ENCODE measurements at regions not wholly inside any gene's neighbourhood (a gene's known extent, or its start where the extent isn't known, plus 50 kb on each side); places are given as distances from the start of the nearest gene placed in this dataset.
A peak's percentile ranks its signal among the peaks of the same experiment; 100 is the strongest.
"Not testable (repeated sequence)": the region's sequence is repeated elsewhere in the genome, so short reads cannot be mapped to it uniquely, and the experiment has no call there.

- peak overlapping the region; percentile 28; the same call in 1 of the 2 replicates for H2AFZ ChIP-seq (ENCODE audit: low read depth, low read length)
These were observed 59.2 kb upstream of the CD99 start for GRCh38 chrX:2631743-2632532.

GRCh38 chrX:2630935-2631742 lies 60.0 kb upstream of the CD99 start:
- H3K9ac ChIP-seq (ENCODE audit: low read length); H3K27me3 ChIP-seq (ENCODE audit: low read depth, low read length); H3K79me2 ChIP-seq (ENCODE audit: low read length); H3K9me3 ChIP-seq (ENCODE audit: insufficient read depth, low read length); H4K20me1 ChIP-seq (ENCODE audit: insufficient read depth, low read length): not testable (repeated sequence)
- Histone ChIP-seq H3K4me1 (ENCODE audit: low read length) (peaks cover 28% of the 10 kb centered on the region), H2AFZ (ENCODE audit: low read depth, low read length) (peak overlapping the region; percentile 29; the same call in 1 of the 2 replicates), H3K4me3 (ENCODE audit: low read length) (peak overlapping the region; percentile 57), H3K36me3 (replicated peaks; ENCODE audit: low read depth, low read length) (peaks cover 41% of the 10 kb centered on the region), H3K27ac (ENCODE audit: low read length) (peak overlapping the region; percentile 85), H3K4me2 (ENCODE audit: low read length) (peak overlapping the region; percentile 38; the same call in 1 of the 2 replicates)

More at GRCh38 chrX:2631743-2632532, 59.2 kb upstream of the CD99 start:
- no peak for TF ChIP-seq EZH2phosphoT487 (IDR thresholded peaks at IDR 0.05; ENCODE audit: low read depth)
- no peak for TF ChIP-seq CTCF (IDR thresholded peaks at IDR 0.05; ENCODE audit: low read depth, low read length)
- Histone ChIP-seq H3K9ac (ENCODE audit: low read length) (no peak overlapping the region; the same call in 1 of the 2 replicates), H3K36me3 (replicated peaks; ENCODE audit: low read depth, low read length) (peaks cover 33% of the 10 kb centered on the region), H3K9me3 (ENCODE audit: insufficient read depth, low read length) (0 out of 2 replicates have a peak, but pooled peaks cover 6% of the 10 kb centered on the region), H4K20me1 (ENCODE audit: insufficient read depth, low read length) (no peaks in the 10 kb centered on the region), H3K4me2 (ENCODE audit: low read length) (peak overlapping the region; percentile 23), H3K27ac (ENCODE audit: low read length) (peak overlapping the region; percentile 85), H3K4me1 (ENCODE audit: low read length) (peaks cover 28% of the 10 kb centered on the region), H3K4me3 (ENCODE audit: low read length) (peak overlapping the region; percentile 57; the same call in 1 of the 2 replicates), H3K79me2 (ENCODE audit: low read length) (no peaks in the 10 kb centered on the region), H3K27me3 (ENCODE audit: low read depth, low read length) (no peaks in the 10 kb centered on the region)

GRCh38 chrX:2630008-2630934 lies 60.8 kb upstream of the CD99 start:
- peaks cover 28% of the 10 kb centered on the region for H3K4me1 ChIP-seq (ENCODE audit: low read length)
- H4K20me1 ChIP-seq (ENCODE audit: insufficient read depth, low read length); H3K9me3 ChIP-seq (ENCODE audit: insufficient read depth, low read length); H3K79me2 ChIP-seq (ENCODE audit: low read length); H3K27me3 ChIP-seq (ENCODE audit: low read depth, low read length): not testable (repeated sequence)
- peak overlapping the region; percentile 26; the same call in 1 of the 2 replicates for H3K9ac ChIP-seq (ENCODE audit: low read length)
- peak overlapping the region; percentile 85 for H3K27ac ChIP-seq (ENCODE audit: low read length)
- H3K36me3 ChIP-seq (replicated peaks; ENCODE audit: low read depth, low read length), result peaks cover 44% of the 10 kb centered on the region
- H3K4me3 ChIP-seq (ENCODE audit: low read length), result peak overlapping the region; percentile 57
- H2AFZ ChIP-seq (ENCODE audit: low read depth, low read length), result peak overlapping the region; percentile 71
- H3K4me2 ChIP-seq (ENCODE audit: low read length), result peak overlapping the region; percentile 51

- peak overlapping the region; percentile 85 for H3K27ac ChIP-seq (ENCODE audit: low read length)
- TF ChIP-seq CTCF (IDR thresholded peaks at IDR 0.05; ENCODE audit: low read depth, low read length), result no peak
- no peak for TF ChIP-seq EZH2phosphoT487 (IDR thresholded peaks at IDR 0.05; ENCODE audit: low read depth)
These were observed 61.6 kb upstream of the CD99 start for GRCh38 chrX:2629316-2630007.

More at GRCh38 chrX:2629316-2630007, 61.6 kb upstream of the CD99 start:
- H3K4me3 ChIP-seq (ENCODE audit: low read length), result peak overlapping the region; percentile 57
- peaks cover 44% of the 10 kb centered on the region for H3K36me3 ChIP-seq (replicated peaks; ENCODE audit: low read depth, low read length)
- peak overlapping the region; percentile 26; the same call in 1 of the 2 replicates for H3K9ac ChIP-seq (ENCODE audit: low read length)
- H2AFZ ChIP-seq (ENCODE audit: low read depth, low read length), result peak overlapping the region; percentile 71
- no peaks in the 10 kb centered on the region for H3K79me2 ChIP-seq (ENCODE audit: low read length)
- no peaks in the 10 kb centered on the region for H4K20me1 ChIP-seq (ENCODE audit: insufficient read depth, low read length)
- peaks cover 28% of the 10 kb centered on the region for H3K4me1 ChIP-seq (ENCODE audit: low read length)
- H3K4me2 ChIP-seq (ENCODE audit: low read length), result peak overlapping the region; percentile 51
- 0 out of 2 replicates have a peak, but pooled peaks cover 6% of the 10 kb centered on the region for H3K9me3 ChIP-seq (ENCODE audit: insufficient read depth, low read length)
- no peaks in the 10 kb centered on the region for H3K27me3 ChIP-seq (ENCODE audit: low read depth, low read length)
